HFFc6 (cell line): ENCODE measurements at regions not wholly inside any gene's neighbourhood (a gene's known extent, or its start where the extent isn't known, plus 50 kb on each side); places are given as distances from the start of the nearest gene placed in this dataset.

Experiments used
- DNase-seq: peaks from one replicate; pipeline ENCODE4 v3.0.0-alpha.2; 2018
- H3K27ac Mint-ChIP-seq: 2 replicates; pipeline ENCODE4 v1.8.0; 2020; ENCODE audit warnings: mild to moderate bottlenecking, mixed read lengths
- H3K27me3 Mint-ChIP-seq: 2 replicates; pipeline ENCODE4 v1.8.0; 2021; ENCODE audit warnings: mild to moderate bottlenecking, moderate library complexity, mixed read lengths; ENCODE audit not compliant: insufficient read depth
- H3K36me3 Mint-ChIP-seq: 2 replicates; pipeline ENCODE4 v1.8.0; 2021; ENCODE audit warnings: low read depth, mixed read lengths
- H3K4me1 Mint-ChIP-seq: 2 replicates; pipeline ENCODE4 v1.8.0; 2020; ENCODE audit warnings: low read depth, mixed read lengths
- H3K4me3 Mint-ChIP-seq: 2 replicates; pipeline ENCODE4 v1.8.0; 2020; ENCODE audit warnings: mild to moderate bottlenecking, moderate library complexity, mixed read lengths
- H3K9me3 Mint-ChIP-seq: 2 replicates; pipeline ENCODE4 v1.8.0; 2020; ENCODE audit warnings: mild to moderate bottlenecking, mixed read lengths
- TF ChIP-seq, protein P1 (sequence below): fragments of 200-600 bp; sonication (generic); IDR thresholded peaks from 2 replicates; pipeline ENCODE4 v1.5.0; 2021; ENCODE audit warnings: antibody characterized with exemption, mild to moderate bottlenecking

- TF ChIP-seq, protein P1, sequence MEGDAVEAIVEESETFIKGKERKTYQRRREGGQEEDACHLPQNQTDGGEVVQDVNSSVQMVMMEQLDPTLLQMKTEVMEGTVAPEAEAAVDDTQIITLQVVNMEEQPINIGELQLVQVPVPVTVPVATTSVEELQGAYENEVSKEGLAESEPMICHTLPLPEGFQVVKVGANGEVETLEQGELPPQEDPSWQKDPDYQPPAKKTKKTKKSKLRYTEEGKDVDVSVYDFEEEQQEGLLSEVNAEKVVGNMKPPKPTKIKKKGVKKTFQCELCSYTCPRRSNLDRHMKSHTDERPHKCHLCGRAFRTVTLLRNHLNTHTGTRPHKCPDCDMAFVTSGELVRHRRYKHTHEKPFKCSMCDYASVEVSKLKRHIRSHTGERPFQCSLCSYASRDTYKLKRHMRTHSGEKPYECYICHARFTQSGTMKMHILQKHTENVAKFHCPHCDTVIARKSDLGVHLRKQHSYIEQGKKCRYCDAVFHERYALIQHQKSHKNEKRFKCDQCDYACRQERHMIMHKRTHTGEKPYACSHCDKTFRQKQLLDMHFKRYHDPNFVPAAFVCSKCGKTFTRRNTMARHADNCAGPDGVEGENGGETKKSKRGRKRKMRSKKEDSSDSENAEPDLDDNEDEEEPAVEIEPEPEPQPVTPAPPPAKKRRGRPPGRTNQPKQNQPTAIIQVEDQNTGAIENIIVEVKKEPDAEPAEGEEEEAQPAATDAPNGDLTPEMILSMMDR = no peak
- no peaks in the 10 kb centered on the region for H3K27me3 Mint-ChIP-seq
- DNase-seq = no peak
- H3K36me3 Mint-ChIP-seq = 0 out of 2 replicates have a peak, but pooled peaks cover under 1% of the 10 kb centered on the region
- peaks cover 56% of the 10 kb centered on the region for H3K9me3 Mint-ChIP-seq
- no peaks in the 10 kb centered on the region for H3K4me1 Mint-ChIP-seq
- H3K27ac Mint-ChIP-seq = no peak overlapping the region
- no peak overlapping the region for H3K4me3 Mint-ChIP-seq
These were observed 477.7 kb upstream of the ZNF385D start for GRCh38 chr3:22228705-22229104.

DNA sequence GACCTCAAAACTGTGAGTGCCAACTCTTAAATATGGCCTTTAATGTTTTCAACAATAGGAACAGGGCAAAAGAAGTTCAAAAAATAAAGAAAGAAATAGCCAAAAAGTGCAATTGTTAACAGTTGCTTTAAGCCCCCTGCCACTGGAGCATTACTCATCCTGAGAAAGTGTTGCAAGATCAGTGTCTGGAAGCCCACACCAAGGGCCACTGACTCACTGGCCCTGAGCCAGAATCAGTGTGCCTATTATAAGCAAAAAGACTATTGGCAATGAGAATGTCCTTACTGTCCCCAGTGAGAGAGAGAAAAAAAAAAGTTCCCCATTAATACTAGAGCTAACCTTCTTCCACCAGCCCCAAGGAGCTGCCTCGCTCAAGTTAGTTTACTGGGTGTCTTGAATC is 480.1 kb upstream of the ZNF385D start:
- TF ChIP-seq, protein P1 = no peak
- Mint-ChIP-seq H3K9me3 (peaks cover 61% of the 10 kb centered on the region), H3K27ac (no peak overlapping the region), H3K4me3 (no peak overlapping the region), H3K36me3 (peaks cover 7% of the 10 kb centered on the region; the same call in 1 of the 2 replicates), H3K4me1 (no peaks in the 10 kb centered on the region), H3K27me3 (no peaks in the 10 kb centered on the region)
- no peak for DNase-seq

- TF ChIP-seq, protein P1 = no peak
- H3K27ac Mint-ChIP-seq = no peak overlapping the region
- H3K36me3 Mint-ChIP-seq = peaks cover 15% of the 10 kb centered on the region; the same call in 1 of the 2 replicates
- no peaks in the 10 kb centered on the region for H3K27me3 Mint-ChIP-seq
- no peaks in the 10 kb centered on the region for H3K4me1 Mint-ChIP-seq
- no peak overlapping the region for H3K4me3 Mint-ChIP-seq
- peaks cover 64% of the 10 kb centered on the region for H3K9me3 Mint-ChIP-seq
- no peak for DNase-seq
These were observed 485.7 kb upstream of the ZNF385D start for GRCh38 chr3:22236490-22237270.

DNA sequence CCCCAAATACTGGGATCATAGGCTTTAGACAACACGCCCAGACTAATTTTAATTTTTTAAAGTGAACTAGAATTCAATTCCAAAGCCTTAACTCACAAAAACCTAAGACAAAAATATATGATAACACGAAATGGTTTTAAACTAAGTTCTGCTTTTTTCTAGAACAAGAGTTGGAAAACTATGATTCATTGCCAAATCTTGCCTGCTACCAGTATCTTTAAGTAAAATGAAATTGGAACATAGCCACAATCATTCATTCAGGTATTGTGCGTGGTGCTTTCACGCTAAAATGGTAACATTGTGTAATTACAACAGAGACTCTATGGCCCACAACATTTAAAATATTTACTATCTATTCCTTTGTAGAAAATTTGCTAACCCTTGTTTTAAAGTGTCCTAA is 488.0 kb upstream of the ZNF385D start:
- Mint-ChIP-seq H3K27ac (no peak overlapping the region), H3K36me3 (peaks cover 12% of the 10 kb centered on the region; the same call in 1 of the 2 replicates), H3K4me1 (no peaks in the 10 kb centered on the region), H3K9me3 (peaks cover 55% of the 10 kb centered on the region), H3K4me3 (no peak overlapping the region), H3K27me3 (no peaks in the 10 kb centered on the region)
- TF ChIP-seq, protein P1 = no peak
- DNase-seq = no peak

DNA sequence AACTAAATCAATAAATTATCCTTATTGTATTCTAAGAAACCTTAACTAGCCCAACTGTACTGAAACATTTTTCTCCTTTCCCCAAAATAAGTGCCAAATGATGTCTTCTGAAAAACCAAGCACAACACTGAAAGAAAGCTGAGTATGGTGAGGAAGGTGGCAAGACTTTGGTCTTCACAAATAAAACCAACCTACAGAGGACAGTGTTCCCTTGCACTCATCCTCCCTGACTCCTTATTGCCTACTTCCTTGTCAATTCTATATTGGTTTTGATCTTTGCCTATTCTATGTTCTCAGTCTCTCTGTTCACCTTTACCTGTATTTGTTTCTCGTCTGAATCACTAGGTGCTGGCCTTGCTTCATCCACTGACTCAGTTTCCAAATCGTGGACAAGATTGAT is 490.1 kb upstream of the ZNF385D start:
- TF ChIP-seq, protein P1 = no peak
- Mint-ChIP-seq H3K4me1 (no peaks in the 10 kb centered on the region), H3K9me3 (peaks cover 51% of the 10 kb centered on the region), H3K4me3 (no peak overlapping the region), H3K27me3 (no peaks in the 10 kb centered on the region), H3K36me3 (peaks cover 8% of the 10 kb centered on the region; the same call in 1 of the 2 replicates), H3K27ac (no peak overlapping the region)
- no peak for DNase-seq
